ENCODE measurements at regions not wholly inside any gene's neighbourhood (a gene's known extent, or its start where the extent isn't known, plus 50 kb on each side); places are given as distances from the start of the nearest gene placed in this dataset.
A peak's percentile ranks its signal among the peaks of the same experiment; 100 is the strongest.
"Not testable (repeated sequence)": the region's sequence is repeated elsewhere in the genome, so short reads cannot be mapped to it uniquely, and the experiment has no call there.

- H3K4me1 ChIP-seq (ENCODE audit: insufficient read depth, low read length); intact Hi-C loops (cut with micrococcal nuclease); H3K4me3 ChIP-seq (ENCODE audit: low read length in 2 of 2); H3K9me3 ChIP-seq (ENCODE audit: control insufficient read depth in 1 of 2, low read length in 2 of 2); CTCF ChIA-PET (ENCODE audit: partially characterized antibody); H3K4me3 Mint-ChIP-seq; H3K36me3 Mint-ChIP-seq; H3K27ac Mint-ChIP-seq; H3K27ac ChIP-seq (ENCODE audit: low read depth, low read length); H3K27me3 ChIP-seq (ENCODE audit: insufficient read depth, low read length); H3K36me3 ChIP-seq (ENCODE audit: insufficient read depth, low read length); H3K27me3 Mint-ChIP-seq; H3K4me1 Mint-ChIP-seq; POLR2A ChIA-PET (ENCODE audit: partially characterized antibody): not testable (repeated sequence)
- peaks cover 0 to 26% (median 15%) of the 10 kb centered on the region in 8 donors for H3K9me3 Mint-ChIP-seq
- DNase-seq: peak in 1 of 5 donors; percentile 20
These were observed 787.3 kb downstream of the PLA2G4A start for GRCh38 chr1:187615853-187616735.

GRCh38 chr1:187616830-187617229, 788.1 kb downstream of the PLA2G4A start:
- H3K4me1 Mint-ChIP-seq; POLR2A ChIA-PET (ENCODE audit: partially characterized antibody); H3K36me3 ChIP-seq (ENCODE audit: insufficient read depth, low read length); CTCF ChIA-PET (ENCODE audit: partially characterized antibody); H3K27me3 ChIP-seq (ENCODE audit: insufficient read depth, low read length); H3K27ac Mint-ChIP-seq; H3K4me3 ChIP-seq (ENCODE audit: low read length in 2 of 2); intact Hi-C loops (cut with micrococcal nuclease); DNase-seq; H3K4me1 ChIP-seq (ENCODE audit: insufficient read depth, low read length); H3K27ac ChIP-seq (ENCODE audit: low read depth, low read length); H3K4me3 Mint-ChIP-seq; H3K9me3 ChIP-seq (ENCODE audit: control insufficient read depth in 1 of 2, low read length in 2 of 2); H3K27me3 Mint-ChIP-seq; H3K36me3 Mint-ChIP-seq: not testable (repeated sequence)
- H3K9me3 Mint-ChIP-seq: peaks cover 0 to 26% (median 14%) of the 10 kb centered on the region in 8 donors

- Histone ChIP-seq H3K27me3 (ENCODE audit: insufficient read depth, low read length) (no peaks in the 10 kb centered on the region), H3K9me3 (ENCODE audit: control insufficient read depth in 1 of 2, low read length in 2 of 2) (no peaks in the 10 kb centered on the region), H3K36me3 (ENCODE audit: insufficient read depth, low read length) (no peaks in the 10 kb centered on the region), H3K4me1 (ENCODE audit: insufficient read depth, low read length) (no peaks in the 10 kb centered on the region), H3K4me3 (ENCODE audit: low read length in 2 of 2) (no peak overlapping the region), H3K27ac (ENCODE audit: low read depth, low read length) (no peak overlapping the region)
- Mint-ChIP-seq H3K4me1 (no peaks in the 10 kb centered on the region), H3K27me3 (no peaks in the 10 kb centered on the region), H3K27ac (no peak overlapping the region), H3K4me3 (no peak overlapping the region), H3K36me3 (no peaks in the 10 kb centered on the region), H3K9me3 (peaks cover 0 to 26% (median 14%) of the 10 kb centered on the region in 8 donors)
- DNase-seq: no peak
- POLR2A ChIA-PET (ENCODE audit: partially characterized antibody): no interaction called here
- intact Hi-C loops (cut with micrococcal nuclease): no loop called here
- CTCF ChIA-PET (ENCODE audit: partially characterized antibody): no interaction called here
These were observed 789.0 kb downstream of the PLA2G4A start for GRCh38 chr1:187617776-187618175.

DNA sequence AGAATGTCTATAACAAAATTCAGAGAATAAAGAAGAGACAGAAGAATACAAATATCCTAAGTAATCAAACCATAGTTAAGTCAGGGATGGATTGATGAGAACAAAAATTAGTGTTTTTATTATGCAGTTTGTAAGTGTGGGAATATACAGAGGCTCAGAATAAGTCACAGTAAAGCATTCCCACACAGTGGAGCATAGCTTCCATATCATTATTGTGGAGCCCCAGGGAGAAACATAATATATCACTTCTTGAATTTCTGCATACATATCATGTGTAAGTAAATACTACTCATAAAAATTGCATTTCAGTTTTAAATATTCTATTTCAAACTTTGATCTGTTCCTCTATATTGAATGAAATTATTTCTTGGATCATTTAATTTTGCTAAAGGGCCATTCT, 790.4 kb downstream of the PLA2G4A start:
- Histone ChIP-seq H3K27me3 (ENCODE audit: insufficient read depth, low read length) (no peaks in the 10 kb centered on the region), H3K36me3 (ENCODE audit: insufficient read depth, low read length) (no peaks in the 10 kb centered on the region), H3K27ac (ENCODE audit: low read depth, low read length) (no peak overlapping the region), H3K4me1 (ENCODE audit: insufficient read depth, low read length) (no peaks in the 10 kb centered on the region), H3K4me3 (ENCODE audit: low read length in 2 of 2) (no peak overlapping the region), H3K9me3 (ENCODE audit: control insufficient read depth in 1 of 2, low read length in 2 of 2) (no peaks in the 10 kb centered on the region)
- H3K27me3 Mint-ChIP-seq: no peaks in the 10 kb centered on the region
- no peak overlapping the region for H3K4me3 Mint-ChIP-seq
- H3K36me3 Mint-ChIP-seq: no peaks in the 10 kb centered on the region
- peaks cover 0 to 26% (median 14%) of the 10 kb centered on the region in 8 donors for H3K9me3 Mint-ChIP-seq
- intact Hi-C loops (cut with micrococcal nuclease): no loop called here
- no peak overlapping the region for H3K27ac Mint-ChIP-seq
- no peak for DNase-seq
- ChIA-PET POLR2A (ENCODE audit: partially characterized antibody) (no interaction called here), CTCF (ENCODE audit: partially characterized antibody) (no interaction called here)
- H3K4me1 Mint-ChIP-seq: no peaks in the 10 kb centered on the region

GRCh38 chr1:187621951-187622350, 793.2 kb downstream of the PLA2G4A start:
- H3K36me3 Mint-ChIP-seq: no peaks in the 10 kb centered on the region
- H3K36me3 ChIP-seq (ENCODE audit: insufficient read depth, low read length): no peaks in the 10 kb centered on the region
- H3K9me3 Mint-ChIP-seq: peaks cover 0 to 22% (median 12%) of the 10 kb centered on the region in 8 donors
- H3K27me3 ChIP-seq (ENCODE audit: insufficient read depth, low read length): no peaks in the 10 kb centered on the region
- H3K4me1 Mint-ChIP-seq: no peaks in the 10 kb centered on the region
- POLR2A ChIA-PET (ENCODE audit: partially characterized antibody): no interaction called here
- H3K4me3 ChIP-seq (ENCODE audit: low read length in 2 of 2): no peak overlapping the region
- no peak overlapping the region for H3K27ac ChIP-seq (ENCODE audit: low read depth, low read length)
- intact Hi-C loops (cut with micrococcal nuclease): no loop called here
- no peaks in the 10 kb centered on the region for H3K9me3 ChIP-seq (ENCODE audit: control insufficient read depth in 1 of 2, low read length in 2 of 2)
- no peaks in the 10 kb centered on the region for H3K4me1 ChIP-seq (ENCODE audit: insufficient read depth, low read length)
- no peak for DNase-seq
- no peak overlapping the region for H3K27ac Mint-ChIP-seq
- CTCF ChIA-PET (ENCODE audit: partially characterized antibody): no interaction called here
- no peak overlapping the region for H3K4me3 Mint-ChIP-seq
- no peaks in the 10 kb centered on the region for H3K27me3 Mint-ChIP-seq

- no peak for DNase-seq
- H3K9me3 Mint-ChIP-seq: peaks cover 0 to 20% (median 11%) of the 10 kb centered on the region in 8 donors
- H3K27me3 Mint-ChIP-seq: no peaks in the 10 kb centered on the region
- H3K4me1 ChIP-seq (ENCODE audit: insufficient read depth, low read length): no peaks in the 10 kb centered on the region
- no peaks in the 10 kb centered on the region for H3K27me3 ChIP-seq (ENCODE audit: insufficient read depth, low read length)
- H3K36me3 Mint-ChIP-seq: no peaks in the 10 kb centered on the region
- no peaks in the 10 kb centered on the region for H3K36me3 ChIP-seq (ENCODE audit: insufficient read depth, low read length)
- H3K4me3 ChIP-seq (ENCODE audit: low read length in 2 of 2): no peak overlapping the region
- ChIA-PET POLR2A (ENCODE audit: partially characterized antibody) (no interaction called here), CTCF (ENCODE audit: partially characterized antibody) (no interaction called here)
- intact Hi-C loops (cut with micrococcal nuclease): no loop called here
- no peak overlapping the region for H3K4me3 Mint-ChIP-seq
- no peaks in the 10 kb centered on the region for H3K4me1 Mint-ChIP-seq
- H3K9me3 ChIP-seq (ENCODE audit: control insufficient read depth in 1 of 2, low read length in 2 of 2): no peaks in the 10 kb centered on the region
- no peak overlapping the region for H3K27ac Mint-ChIP-seq
- no peak overlapping the region for H3K27ac ChIP-seq (ENCODE audit: low read depth, low read length)
These were observed 793.8 kb downstream of the PLA2G4A start for GRCh38 chr1:187622545-187622944.

- no peak for DNase-seq
- H3K4me3 ChIP-seq (ENCODE audit: low read length in 2 of 2): no peak overlapping the region
- ChIA-PET POLR2A (ENCODE audit: partially characterized antibody) (no interaction called here), CTCF (ENCODE audit: partially characterized antibody) (no interaction called here)
- H3K27me3 ChIP-seq (ENCODE audit: insufficient read depth, low read length): no peaks in the 10 kb centered on the region
- H3K27ac ChIP-seq (ENCODE audit: low read depth, low read length): no peak overlapping the region
- H3K9me3 ChIP-seq (ENCODE audit: control insufficient read depth in 1 of 2, low read length in 2 of 2): no peaks in the 10 kb centered on the region
- Mint-ChIP-seq H3K36me3 (no peaks in the 10 kb centered on the region), H3K27me3 (no peaks in the 10 kb centered on the region), H3K27ac (no peak overlapping the region), H3K4me3 (no peak overlapping the region), H3K4me1 (no peaks in the 10 kb centered on the region), H3K9me3 (peaks cover 0 to 12% (median 6%) of the 10 kb centered on the region in 8 donors)
- H3K36me3 ChIP-seq (ENCODE audit: insufficient read depth, low read length): no peaks in the 10 kb centered on the region
- H3K4me1 ChIP-seq (ENCODE audit: insufficient read depth, low read length): no peaks in the 10 kb centered on the region
- intact Hi-C loops (cut with micrococcal nuclease): no loop called here
These were observed 796.2 kb downstream of the PLA2G4A start for GRCh38 chr1:187624812-187625545.
